OCI-LY7 (cell line): ENCODE measurements at regions not wholly inside any gene's neighbourhood (a gene's known extent, or its start where the extent isn't known, plus 50 kb on each side); places are given as distances from the start of the nearest gene placed in this dataset.

Source experiments
- BruUV-seq: library from RNA; stranded (reverse); fragments of 400-500 nt; replicated peaks from 2 replicates; lab custom pipeline; 2021; lab: Mats Ljungman, UMichigan
- CTCF ChIA-PET: fragments of 300-600 bp; sonication (Branson Sonifier 250); formaldehyde crosslinking; loops from one replicate; lab custom pipeline; 2022; ENCODE audit warnings: antibody characterized with exemption; ENCODE audit not compliant: unreplicated experiment; lab: Charles Lee
- POLR2A ChIA-PET: fragments of 300-600 bp; sonication (Branson Sonifier 250); formaldehyde crosslinking; loops from one replicate; lab custom pipeline; 2022; ENCODE audit warnings: antibody characterized with exemption; lab: Charles Lee
- DNase-seq: peaks from one replicate; pipeline ENCODE4 v3.0.0-alpha.2; 2015; ENCODE audit warnings: low spot score
- H2AFZ ChIP-seq: fragments of 200-600 bp; sonication (generic), shearing (Covaris generic); 2 replicates; pipeline ENCODE4 v1.6.1; 2014; ENCODE audit warnings: mild to moderate bottlenecking, antibody characterized with exemption, low read length, moderate library complexity
- H3K27ac ChIP-seq: fragments of 200-600 bp; sonication (generic); 2 replicates; pipeline ENCODE4 v1.5.1; 2014; ENCODE audit warnings: mixed run types, low read depth, mild to moderate bottlenecking, moderate library complexity, low read length, inconsistent platforms; ENCODE audit not compliant: poor library complexity, severe bottlenecking
- H3K36me3 ChIP-seq: fragments of 200-600 bp; sonication (generic); 2 replicates; pipeline ENCODE4 v1.6.1; 2014; ENCODE audit warnings: mild to moderate bottlenecking, antibody characterized with exemption, low read length, moderate library complexity, mixed read lengths; ENCODE audit not compliant: insufficient read depth
- H3K4me1 ChIP-seq: fragments of 200-600 bp; sonication (generic); 2 replicates; pipeline ENCODE4 v1.5.1; 2014; ENCODE audit warnings: mild to moderate bottlenecking, low read length; ENCODE audit not compliant: insufficient read depth, poor library complexity, severe bottlenecking
- H3K4me2 ChIP-seq: fragments of 200-600 bp; sonication (generic); 2 replicates; pipeline ENCODE4 v1.6.1; 2014; ENCODE audit warnings: mild to moderate bottlenecking, low read length
- H3K4me3 ChIP-seq: fragments of 200-600 bp; sonication (generic); 2 replicates; pipeline ENCODE4 v1.5.1; 2014; ENCODE audit warnings: mild to moderate bottlenecking, low read depth, low read length; ENCODE audit not compliant: poor library complexity, severe bottlenecking
- H3K79me2 ChIP-seq: fragments of 200-600 bp; sonication (generic); 2 replicates; pipeline ENCODE4 v1.6.1; 2016; ENCODE audit warnings: low read depth, mild to moderate bottlenecking, low read length, moderate library complexity, mixed read lengths; ENCODE audit not compliant: insufficient read depth
- H3K9me2 ChIP-seq: fragments of 200-600 bp; sonication (generic); 2 replicates; pipeline ENCODE4 v1.6.1; 2016; ENCODE audit warnings: mild to moderate bottlenecking, low read length, mixed read lengths; ENCODE audit not compliant: insufficient read depth
- H3K9me3 ChIP-seq: fragments of 200-600 bp; sonication (generic); 2 replicates; pipeline ENCODE4 v1.6.1; 2014; ENCODE audit warnings: mild to moderate bottlenecking, mixed run types, low read length, mixed read lengths
- H4K20me1 ChIP-seq: fragments of 200-600 bp; sonication (generic); 2 replicates; pipeline ENCODE4 v1.6.1; 2014; ENCODE audit warnings: mild to moderate bottlenecking, antibody characterized with exemption, low read length, moderate library complexity, mixed read lengths; ENCODE audit not compliant: insufficient read depth
- EZH2phosphoT487 ChIP-seq: fragments of 200-600 bp; sonication (generic); IDR thresholded peaks from 2 replicates; pipeline ENCODE4 v1.6.1; 2018; ENCODE audit warnings: low read depth, borderline replicate concordance, mild to moderate bottlenecking, mixed run types, antibody characterized with exemption, low read length, moderate library complexity, mixed read lengths
- intact Hi-C: fragments of 100-400 bp; cut with micrococcal nuclease; formaldehyde crosslinking; loops from one replicate; pipeline ENCODE4 v1.10.0; 2022; ENCODE audit not compliant: unreplicated experiment
- TF ChIP-seq, protein P1 (sequence below): fragments of 200-600 bp; sonication (generic); conservative IDR thresholded peaks from 2 replicates; pipeline ENCODE4 v1.5.1; 2014; ENCODE audit warnings: mild to moderate bottlenecking, antibody characterized with exemption, low read length, moderate library complexity, mixed read lengths

DNA sequence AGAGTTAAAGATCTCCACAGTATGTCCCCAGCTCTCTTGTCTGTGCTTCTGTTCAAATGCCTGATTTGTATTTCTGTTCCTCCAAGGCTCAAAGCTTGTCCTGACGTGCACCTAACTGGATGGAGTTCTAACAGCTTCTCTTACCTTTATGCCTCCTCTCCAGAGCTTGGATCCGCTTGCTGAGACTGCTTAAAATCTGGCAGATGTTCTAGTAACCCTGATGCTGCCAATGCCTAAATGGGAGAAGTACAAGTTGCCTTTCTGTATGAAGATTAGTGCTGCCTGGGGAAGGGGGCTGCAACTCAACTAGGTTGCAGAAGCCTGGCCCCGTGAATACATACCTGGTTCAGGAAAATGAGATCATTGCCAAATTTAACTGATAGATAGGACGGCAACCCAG lies 354.5 kb upstream of the KCNMB2 start:
- no peak overlapping the region for H3K4me2 ChIP-seq
- TF ChIP-seq, protein P1, sequence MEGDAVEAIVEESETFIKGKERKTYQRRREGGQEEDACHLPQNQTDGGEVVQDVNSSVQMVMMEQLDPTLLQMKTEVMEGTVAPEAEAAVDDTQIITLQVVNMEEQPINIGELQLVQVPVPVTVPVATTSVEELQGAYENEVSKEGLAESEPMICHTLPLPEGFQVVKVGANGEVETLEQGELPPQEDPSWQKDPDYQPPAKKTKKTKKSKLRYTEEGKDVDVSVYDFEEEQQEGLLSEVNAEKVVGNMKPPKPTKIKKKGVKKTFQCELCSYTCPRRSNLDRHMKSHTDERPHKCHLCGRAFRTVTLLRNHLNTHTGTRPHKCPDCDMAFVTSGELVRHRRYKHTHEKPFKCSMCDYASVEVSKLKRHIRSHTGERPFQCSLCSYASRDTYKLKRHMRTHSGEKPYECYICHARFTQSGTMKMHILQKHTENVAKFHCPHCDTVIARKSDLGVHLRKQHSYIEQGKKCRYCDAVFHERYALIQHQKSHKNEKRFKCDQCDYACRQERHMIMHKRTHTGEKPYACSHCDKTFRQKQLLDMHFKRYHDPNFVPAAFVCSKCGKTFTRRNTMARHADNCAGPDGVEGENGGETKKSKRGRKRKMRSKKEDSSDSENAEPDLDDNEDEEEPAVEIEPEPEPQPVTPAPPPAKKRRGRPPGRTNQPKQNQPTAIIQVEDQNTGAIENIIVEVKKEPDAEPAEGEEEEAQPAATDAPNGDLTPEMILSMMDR: no peak
- no peak for TF ChIP-seq EZH2phosphoT487
- ChIA-PET POLR2A (no interaction called here), CTCF (no interaction called here)
- no peaks in the 10 kb centered on the region for H3K9me2 ChIP-seq
- H3K36me3 ChIP-seq: no peaks in the 10 kb centered on the region
- DNase-seq: no peak
- intact Hi-C loops: no loop called here
- H3K4me1 ChIP-seq: no peaks in the 10 kb centered on the region
- H3K4me3 ChIP-seq: no peak overlapping the region
- H3K27ac ChIP-seq: no peak overlapping the region
- H2AFZ ChIP-seq: no peak overlapping the region
- no peaks in the 10 kb centered on the region for H4K20me1 ChIP-seq
- H3K79me2 ChIP-seq: no peaks in the 10 kb centered on the region
- no peaks in the 10 kb centered on the region for H3K9me3 ChIP-seq
- BruUV-seq: no TSS peak

DNA sequence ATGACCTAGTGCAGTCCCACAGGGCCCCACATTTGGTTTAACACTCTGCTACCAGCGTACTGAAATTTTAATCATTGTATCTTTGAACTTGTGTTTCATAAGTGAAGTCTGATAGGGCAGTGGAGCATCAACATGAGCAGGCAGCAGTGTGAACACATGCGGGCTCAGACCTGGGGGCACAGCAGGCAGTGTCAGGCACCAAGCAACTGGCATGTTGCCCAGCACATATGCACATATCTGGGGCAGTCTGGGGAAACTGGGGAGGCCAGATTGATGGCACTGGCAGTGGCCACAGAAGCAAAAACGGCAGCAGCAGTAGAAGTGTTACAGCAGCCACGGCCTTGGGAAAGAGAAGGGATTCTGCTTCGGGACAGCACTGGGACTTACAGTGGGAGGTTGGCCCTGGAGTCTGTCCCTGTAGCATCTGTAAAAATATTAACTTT lies 353.9 kb upstream of the KCNMB2 start:
- Histone ChIP-seq H2AFZ (no peak overlapping the region), H4K20me1 (no peaks in the 10 kb centered on the region)
- CTCF ChIA-PET: no interaction called here

GRCh38 chr3:178184833-178185232 lies 351.4 kb upstream of the KCNMB2 start:
- no peaks in the 10 kb centered on the region for H3K36me3 ChIP-seq
- H3K9me2 ChIP-seq: no peaks in the 10 kb centered on the region
- no peak overlapping the region for H3K4me3 ChIP-seq
- H4K20me1 ChIP-seq: no peaks in the 10 kb centered on the region
- ChIA-PET CTCF (no interaction called here), POLR2A (no interaction called here)
- no peaks in the 10 kb centered on the region for H3K9me3 ChIP-seq
- H3K27ac ChIP-seq: no peak overlapping the region
- no peak overlapping the region for H3K4me2 ChIP-seq
- no peaks in the 10 kb centered on the region for H3K79me2 ChIP-seq
- no TSS peak for BruUV-seq
- intact Hi-C loops: loop anchor here (1.0 kb wide), 1 partner anchor 7 kb away; no protein-coding TSS in a partner anchor
- DNase-seq: no peak
- TF ChIP-seq EZH2phosphoT487: no peak
- TF ChIP-seq, protein P1: no peak
- no peaks in the 10 kb centered on the region for H3K4me1 ChIP-seq
- H2AFZ ChIP-seq: no peak overlapping the region

More for the DNA sequence above, 353.9 kb upstream of the KCNMB2 start:
- no peaks in the 10 kb centered on the region for H3K36me3 ChIP-seq
- TF ChIP-seq EZH2phosphoT487: no peak
- TF ChIP-seq, protein P1: no peak
- no peaks in the 10 kb centered on the region for H3K79me2 ChIP-seq
- no peaks in the 10 kb centered on the region for H3K9me2 ChIP-seq
- no peaks in the 10 kb centered on the region for H3K9me3 ChIP-seq
- POLR2A ChIA-PET: no interaction called here
- no peaks in the 10 kb centered on the region for H3K4me1 ChIP-seq
- DNase-seq: no peak
- no peak overlapping the region for H3K4me2 ChIP-seq
- H3K4me3 ChIP-seq: no peak overlapping the region
- intact Hi-C loops: no loop called here
- H3K27ac ChIP-seq: no peak overlapping the region
- BruUV-seq: no TSS peak
